OCI-LY3 (cell line): ENCODE measurements at regions not wholly inside any gene's neighbourhood (a gene's known extent, or its start where the extent isn't known, plus 50 kb on each side); places are given as distances from the start of the nearest gene placed in this dataset.

ENCODE experiments used
- H2AFZ ChIP-seq: fragments of 200-600, 300-600 bp; shearing (Covaris generic); 2 replicates; pipeline ENCODE4 v1.6.0; 2014; ENCODE audit warnings: antibody characterized with exemption, low read depth, low read length
- H3K27ac ChIP-seq: fragments of 200-600, 300-600 bp; sonication (generic); 2 replicates; pipeline ENCODE4 v1.5.1; 2014; ENCODE audit warnings: mild to moderate bottlenecking, low read length, moderate library complexity, mixed read lengths
- H3K27me3 ChIP-seq: fragments of 200-600, 300-600 bp; sonication (generic); 2 replicates; pipeline ENCODE4 v1.6.1; 2014; ENCODE audit warnings: low read depth, low read length, mixed read lengths
- H3K36me3 ChIP-seq: fragments of 200-600, 300-600 bp; sonication (generic); replicated peaks from 2 replicates; pipeline ENCODE3; 2014; ENCODE audit warnings: low read depth, low read length, mixed read lengths
- H3K4me1 ChIP-seq: fragments of 300-600, 200-600 bp; sonication (generic); 2 replicates; pipeline ENCODE4 v1.6.1; 2014; ENCODE audit warnings: low read length, mixed read lengths
- H3K4me2 ChIP-seq: fragments of 200-600, 300-600 bp; sonication (generic); 2 replicates; pipeline ENCODE4 v1.6.1; 2014; ENCODE audit warnings: low read length, mixed read lengths
- H3K4me3 ChIP-seq: fragments of 300-600, 200-600 bp; sonication (generic); 2 replicates; pipeline ENCODE4 v1.5.1; 2014; ENCODE audit warnings: antibody characterized with exemption, mild to moderate bottlenecking, low read length, moderate library complexity
- H3K79me2 ChIP-seq: fragments of 300-600, 200-600 bp; shearing (Covaris generic); 2 replicates; pipeline ENCODE4 v1.6.1; 2014; ENCODE audit warnings: mild to moderate bottlenecking, low read length, mixed read lengths
- H3K9ac ChIP-seq: fragments of 300-600, 200-600 bp; shearing (Covaris generic); 2 replicates; pipeline ENCODE4 v1.6.0; 2014; ENCODE audit warnings: mild to moderate bottlenecking, low read length, moderate library complexity
- H3K9me3 ChIP-seq: fragments of 200-600, 300-600 bp; shearing (Covaris generic); 2 replicates; pipeline ENCODE4 v1.6.1; 2014; ENCODE audit warnings: low read length, mixed read lengths; ENCODE audit not compliant: insufficient read depth
- H4K20me1 ChIP-seq: fragments of 200-600, 300-600 bp; sonication (generic); 2 replicates; pipeline ENCODE4 v1.6.1; 2016; ENCODE audit warnings: low read length, mixed read lengths; ENCODE audit not compliant: insufficient read depth
- CTCF ChIP-seq: fragments of 200-600, 300-600 bp; sonication (generic); IDR thresholded peaks from 2 replicates; pipeline ENCODE4 v1.5.1; 2014; ENCODE audit warnings: antibody characterized with exemption, low read length, low read depth
- EZH2phosphoT487 ChIP-seq: fragments of 200-600 bp; shearing (Covaris generic); IDR thresholded peaks from 2 replicates; pipeline ENCODE4 v1.6.1; 2018; ENCODE audit warnings: antibody characterized with exemption, mixed run types, low read depth

GRCh38 chr13:95452375-95452774 lies 100.1 kb upstream of the CLDN10 start:
- Histone ChIP-seq H3K4me2 (no peak overlapping the region), H3K27me3 (peaks cover 31% of the 10 kb centered on the region), H3K36me3 (no peaks in the 10 kb centered on the region)

DNA sequence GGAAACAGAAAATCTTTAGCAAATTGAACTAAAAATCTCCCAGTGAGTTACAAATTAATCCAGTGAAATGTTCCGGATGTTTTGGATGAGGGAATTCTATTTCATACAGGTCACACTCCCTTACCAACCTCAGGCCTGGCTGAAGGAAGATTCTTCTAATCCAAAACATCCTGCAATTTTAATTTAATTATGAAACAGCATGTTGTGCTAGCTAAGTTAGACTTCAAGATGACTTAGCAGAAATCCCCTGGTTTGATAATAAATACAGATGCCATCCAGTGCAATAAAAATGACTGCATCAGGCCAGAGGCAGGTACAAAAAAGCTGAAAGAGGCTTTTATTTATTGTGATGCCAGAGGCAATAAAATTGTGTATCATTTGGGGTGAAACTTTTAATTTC lies 96.7 kb upstream of the CLDN10 start:
- H3K27me3 ChIP-seq, result peaks cover 22% of the 10 kb centered on the region
- H3K36me3 ChIP-seq, result no peaks in the 10 kb centered on the region
- peaks cover 5% of the 10 kb centered on the region; the same call in 1 of the 2 replicates for H3K4me1 ChIP-seq
- no peaks in the 10 kb centered on the region for H4K20me1 ChIP-seq
- no peak overlapping the region for H3K27ac ChIP-seq
- no peak overlapping the region for H3K9ac ChIP-seq
- H3K79me2 ChIP-seq, result no peaks in the 10 kb centered on the region
- peaks cover 10% of the 10 kb centered on the region; the same call in 1 of the 2 replicates for H3K9me3 ChIP-seq
- no peak overlapping the region for H2AFZ ChIP-seq
- no peak overlapping the region for H3K4me3 ChIP-seq
- no peak overlapping the region for H3K4me2 ChIP-seq
- TF ChIP-seq EZH2phosphoT487 (no peak), CTCF (no peak)

More at GRCh38 chr13:95452375-95452774, 100.1 kb upstream of the CLDN10 start:
- Histone ChIP-seq H3K9me3 (no peaks in the 10 kb centered on the region), H2AFZ (no peak overlapping the region), H3K4me1 (peaks cover 3% of the 10 kb centered on the region; the same call in 1 of the 2 replicates), H4K20me1 (no peaks in the 10 kb centered on the region), H3K9ac (no peak overlapping the region), H3K79me2 (no peaks in the 10 kb centered on the region), H3K4me3 (no peak overlapping the region), H3K27ac (no peak overlapping the region)
- TF ChIP-seq EZH2phosphoT487 (no peak), CTCF (no peak)

GRCh38 chr13:95456815-95457214 lies 95.7 kb upstream of the CLDN10 start:
- Histone ChIP-seq H3K79me2 (no peaks in the 10 kb centered on the region), H3K9me3 (peaks cover 10% of the 10 kb centered on the region; the same call in 1 of the 2 replicates), H3K9ac (no peak overlapping the region), H3K27ac (no peak overlapping the region), H3K4me2 (no peak overlapping the region), H2AFZ (no peak overlapping the region), H3K27me3 (peaks cover 11% of the 10 kb centered on the region; the same call in 1 of the 2 replicates), H4K20me1 (no peaks in the 10 kb centered on the region), H3K4me1 (peaks cover 5% of the 10 kb centered on the region; the same call in 1 of the 2 replicates), H3K36me3 (no peaks in the 10 kb centered on the region), H3K4me3 (no peak overlapping the region)
- TF ChIP-seq EZH2phosphoT487, result no peak
- TF ChIP-seq CTCF, result no peak

DNA sequence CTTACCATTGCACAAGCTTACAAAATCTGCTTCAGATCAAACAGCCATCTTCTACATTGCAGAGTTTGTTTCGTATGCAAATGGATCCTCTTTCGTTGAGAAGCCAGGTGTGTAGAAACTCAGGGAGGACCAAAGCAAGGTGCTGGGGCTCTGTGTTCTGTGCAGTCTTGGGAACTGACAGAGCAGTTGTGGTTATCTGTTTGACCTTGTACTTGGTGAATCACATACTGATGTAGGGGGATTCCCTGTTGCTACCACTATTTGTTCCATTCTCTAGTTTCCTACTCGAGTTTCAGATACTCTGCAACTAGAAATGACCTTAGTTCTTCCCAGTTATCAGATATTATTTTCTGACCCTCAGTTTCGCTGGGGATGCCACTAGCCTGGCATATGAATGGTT lies 95.2 kb upstream of the CLDN10 start:
- H3K79me2 ChIP-seq, result no peaks in the 10 kb centered on the region
- H3K9ac ChIP-seq, result no peak overlapping the region
- H3K36me3 ChIP-seq, result no peaks in the 10 kb centered on the region
- H3K4me1 ChIP-seq, result peaks cover 5% of the 10 kb centered on the region; the same call in 1 of the 2 replicates
- peaks cover 10% of the 10 kb centered on the region; the same call in 1 of the 2 replicates for H3K9me3 ChIP-seq
- TF ChIP-seq EZH2phosphoT487 (no peak), CTCF (no peak)
- peak overlapping the region; percentile 12; the same call in 1 of the 2 replicates for H3K4me2 ChIP-seq
- no peak overlapping the region for H3K27ac ChIP-seq
- H2AFZ ChIP-seq, result no peak overlapping the region
- H3K4me3 ChIP-seq, result no peak overlapping the region
- no peaks in the 10 kb centered on the region for H4K20me1 ChIP-seq
- H3K27me3 ChIP-seq, result peaks cover 8% of the 10 kb centered on the region; the same call in 1 of the 2 replicates
